Thymus (tissue), 11 donors: ENCODE measurements at regions not wholly inside any gene's neighbourhood (a gene's known extent, or its start where the extent isn't known, plus 50 kb on each side); places are given as distances from the start of the nearest gene placed in this dataset.
"Not testable (repeated sequence)": the region's sequence is repeated elsewhere in the genome, so short reads cannot be mapped to it uniquely, and the experiment has no call there.

Experiments used
- DNase-seq, 9 donors: peaks; one replicate each; pipeline ENCODE4 v3.0.0-alpha.2; 2013; ENCODE audit warnings: low spot score in 9 of 9, low read depth in 6 of 9, missing footprints in 1 of 9
- H3K27ac ChIP-seq, 2 donors: one replicate each; pipeline ENCODE4 v1.5.1; 2013; ENCODE audit warnings: control low read depth in 1 of 2, low read depth in 1 of 2, low read length in 1 of 2, mild to moderate bottlenecking in 1 of 2, moderate library complexity in 1 of 2
- H3K27me3 ChIP-seq, 2 donors: one replicate each; pipeline ENCODE4 v1.5.1; 2013; ENCODE audit warnings: low read length in 1 of 2; ENCODE audit not compliant: control insufficient read depth in 2 of 2, insufficient read depth in 1 of 2
- H3K36me3 ChIP-seq, 2 donors: one replicate each; pipeline ENCODE4 v1.5.1; 2013; ENCODE audit warnings: low read length in 1 of 2, mild to moderate bottlenecking in 1 of 2, moderate library complexity in 1 of 2; ENCODE audit not compliant: control insufficient read depth in 2 of 2, insufficient read depth in 2 of 2
- H3K4me1 ChIP-seq, 2 donors: one replicate each; pipeline ENCODE4 v1.5.1; 2013; ENCODE audit warnings: low read length in 2 of 2; ENCODE audit not compliant: control insufficient read depth in 2 of 2, insufficient read depth in 2 of 2
- H3K4me3 ChIP-seq, 2 donors: one replicate each; pipeline ENCODE4 v1.5.1; 2013; ENCODE audit warnings: low read length in 2 of 2, control low read depth in 1 of 2, mild to moderate bottlenecking in 1 of 2
- H3K9me3 ChIP-seq, 2 donors: one replicate each; pipeline ENCODE4 v1.5.1; 2013; ENCODE audit warnings: low read length in 1 of 2, mild to moderate bottlenecking in 1 of 2; ENCODE audit not compliant: control insufficient read depth in 2 of 2, insufficient read depth in 1 of 2
- WGBS: extraction: QIAGEN DNeasy Blood & Tissue Kit; methylation state at CpG from one replicate; pipeline ENCODE4 v1.1.7; 2013; 5-methylcytosine and 5-hydroxymethylcytosine counted together
- donor health status: healthy.

GRCh38 chr3:130800829-130801228 lies 54.2 kb upstream of the PIK3R4 start:
- WGBS: 98% methylated on average over 7 of the region's 7 CpGs
- no peaks in the 10 kb centered on the region for H3K27me3 ChIP-seq

GRCh38 chr3:130801473-130801872 lies 54.8 kb upstream of the PIK3R4 start:
- 98% methylated on average over 3 of the region's 3 CpGs for WGBS
- Histone ChIP-seq H3K27me3 (no peaks in the 10 kb centered on the region), H3K4me3 (no peak overlapping the region), H3K27ac (no peak overlapping the region), H3K9me3 (no peaks in the 10 kb centered on the region), H3K4me1 (no peaks in the 10 kb centered on the region), H3K36me3 (no peaks in the 10 kb centered on the region)
- no peak for DNase-seq

More at GRCh38 chr3:130800829-130801228, 54.2 kb upstream of the PIK3R4 start:
- Histone ChIP-seq H3K27ac (no peak overlapping the region), H3K4me3 (no peak overlapping the region), H3K9me3 (no peaks in the 10 kb centered on the region), H3K36me3 (no peaks in the 10 kb centered on the region), H3K4me1 (no peaks in the 10 kb centered on the region)
- DNase-seq: no peak

- Histone ChIP-seq H3K9me3 (peaks cover 0 to 4% of the 10 kb centered on the region in 2 donors), H3K4me1 (no peaks in the 10 kb centered on the region), H3K27me3 (no peaks in the 10 kb centered on the region), H3K36me3 (no peaks in the 10 kb centered on the region), H3K27ac (no peak overlapping the region), H3K4me3 (no peak overlapping the region)
- WGBS: 49% methylated on average over 2 of the region's 2 CpGs
- DNase-seq: no peak
These were observed 64.9 kb upstream of the PIK3R4 start for GRCh38 chr3:130811557-130811956.

- Histone ChIP-seq H3K4me1 (no peaks in the 10 kb centered on the region), H3K9me3 (peaks cover 0 to 4% of the 10 kb centered on the region in 2 donors), H3K27me3 (no peaks in the 10 kb centered on the region), H3K36me3 (no peaks in the 10 kb centered on the region), H3K27ac (no peak overlapping the region), H3K4me3 (no peak overlapping the region)
- WGBS: 95% methylated on average over 36 of the region's 36 CpGs
- DNase-seq: no peak
These were observed 68.3 kb upstream of the PIK3R4 start for GRCh38 chr3:130814691-130815472.

GRCh38 chr3:130816561-130817445 lies 70.2 kb upstream of the PIK3R4 start:
- Histone ChIP-seq H3K4me1 (no peaks in the 10 kb centered on the region), H3K27ac (no peak overlapping the region), H3K27me3 (no peaks in the 10 kb centered on the region), H3K9me3 (peaks cover 0 to 4% of the 10 kb centered on the region in 2 donors), H3K4me3 (no peak overlapping the region), H3K36me3 (no peaks in the 10 kb centered on the region)
- no peak for DNase-seq
- 98% methylated on average over 6 of the region's 6 CpGs for WGBS

- H3K27ac ChIP-seq: not testable (repeated sequence)
These were observed 71.4 kb upstream of the PIK3R4 start for GRCh38 chr3:130818066-130818465.

GRCh38 chr3:130820976-130821375 lies 72.9 kb upstream of the ATP2C1 start:
- WGBS: 97% methylated on average over 2 of the region's 2 CpGs
- DNase-seq: no peak
- Histone ChIP-seq H3K36me3 (no peaks in the 10 kb centered on the region), H3K27me3 (no peaks in the 10 kb centered on the region), H3K27ac (no peak overlapping the region), H3K9me3 (no peaks in the 10 kb centered on the region), H3K4me3 (no peak overlapping the region), H3K4me1 (no peaks in the 10 kb centered on the region)

More at GRCh38 chr3:130818066-130818465, 71.4 kb upstream of the PIK3R4 start:
- H3K27me3 ChIP-seq, DNase-seq, H3K9me3 ChIP-seq, H3K4me3 ChIP-seq, H3K4me1 ChIP-seq, H3K36me3 ChIP-seq: not testable (repeated sequence)
- 99% methylated on average over 3 of the region's 3 CpGs for WGBS

- H3K36me3 ChIP-seq: no peaks in the 10 kb centered on the region
- DNase-seq: no peak
- H3K27me3 ChIP-seq: no peaks in the 10 kb centered on the region
- H3K27ac ChIP-seq: no peak overlapping the region
- no peaks in the 10 kb centered on the region for H3K4me1 ChIP-seq
- no peak overlapping the region for H3K4me3 ChIP-seq
- no peaks in the 10 kb centered on the region for H3K9me3 ChIP-seq
- WGBS: 97% methylated on average over 1 of the region's 1 CpG
These were observed 72.1 kb upstream of the ATP2C1 start for GRCh38 chr3:130821806-130822205.

GRCh38 chr3:130823241-130823884 lies 70.5 kb upstream of the ATP2C1 start:
- no peak overlapping the region for H3K27ac ChIP-seq
- no peak for DNase-seq
- WGBS: 96% methylated on average over 4 of the region's 4 CpGs

More at GRCh38 chr3:130823241-130823884, 70.5 kb upstream of the ATP2C1 start:
- Histone ChIP-seq H3K4me3 (no peak overlapping the region), H3K9me3 (no peaks in the 10 kb centered on the region), H3K36me3 (no peaks in the 10 kb centered on the region), H3K27me3 (no peaks in the 10 kb centered on the region), H3K4me1 (no peaks in the 10 kb centered on the region)
